NCI-H1417 (cell line): ENCODE measurements at regions not wholly inside any gene's neighbourhood (a gene's known extent, or its start where the extent isn't known, plus 50 kb on each side); places are given as distances from the start of the nearest gene placed in this dataset.

Experiments used
- DNase-seq, 3 experiments: peaks; one replicate each; lab custom pipeline; 2025; lab: John Stamatoyannopoulos, UW

DNA sequence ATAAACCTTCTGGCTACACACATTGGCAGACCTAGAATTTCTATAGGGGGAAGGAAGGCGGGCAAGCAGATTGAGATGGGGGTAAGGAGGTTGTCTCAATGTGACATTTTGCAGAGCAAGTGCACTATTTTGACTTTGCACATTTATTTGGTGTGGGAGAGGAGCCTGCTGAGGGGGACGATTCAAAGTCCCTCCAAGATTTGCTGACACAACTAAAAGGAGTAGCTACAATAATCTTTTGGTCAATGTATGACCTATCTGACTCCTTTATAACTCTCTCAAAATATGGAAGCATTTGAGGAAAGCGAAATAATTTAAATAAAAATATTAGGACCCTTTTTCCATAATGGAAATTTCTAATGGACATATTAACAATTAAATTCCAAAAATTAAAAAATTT is 274.9 kb upstream of the PPARGC1A start:
- DNase-seq: no peak

DNA sequence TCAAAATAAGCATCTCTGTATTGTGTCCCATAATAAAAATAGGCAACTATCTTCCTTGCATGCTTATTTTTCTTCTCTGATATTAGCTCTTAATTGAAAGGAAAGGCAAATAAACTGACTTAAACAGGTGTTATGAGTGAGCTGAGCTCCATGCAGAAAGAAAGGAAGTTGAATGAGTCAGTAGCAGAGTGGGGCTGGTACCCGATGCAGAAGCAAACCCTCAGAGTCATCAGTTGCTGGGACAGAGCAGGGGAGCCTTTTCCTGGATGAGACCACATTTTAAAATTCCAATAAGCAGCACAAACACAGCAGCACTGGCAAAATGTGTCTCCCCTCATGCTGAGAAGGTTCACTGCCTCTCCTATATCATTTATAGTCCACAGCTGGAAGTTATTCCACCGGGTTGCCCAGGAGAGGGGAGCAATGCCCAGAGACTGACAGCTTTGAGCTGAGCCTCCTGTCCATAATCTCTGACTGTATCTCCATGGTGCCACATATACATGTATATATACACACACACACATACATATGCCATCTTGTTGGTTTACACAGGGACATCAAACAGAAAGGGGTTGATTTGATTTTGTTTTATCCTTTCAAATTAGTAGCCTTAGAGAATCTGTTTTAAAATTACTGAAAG is 274.3 kb upstream of the PPARGC1A start:
- no peak for DNase-seq

DNA sequence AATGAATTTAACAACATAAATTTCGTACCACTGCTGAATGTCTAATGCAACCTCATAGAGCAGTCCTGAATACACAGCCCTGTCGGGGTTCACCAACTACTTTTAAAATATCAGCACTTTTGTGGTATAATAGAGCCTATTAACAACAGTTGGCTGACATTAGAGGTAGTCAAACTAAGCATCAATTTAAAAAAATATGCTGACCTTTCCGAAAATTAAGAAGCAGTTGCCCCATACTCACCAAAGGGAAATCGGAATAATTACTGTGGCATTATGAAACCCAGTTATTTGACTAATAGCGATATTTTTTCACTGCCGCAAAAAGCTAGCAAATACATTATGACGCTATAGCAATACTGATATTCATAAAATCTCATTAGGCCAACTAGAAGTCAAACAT is 273.5 kb upstream of the PPARGC1A start:
- DNase-seq: no peak

DNA sequence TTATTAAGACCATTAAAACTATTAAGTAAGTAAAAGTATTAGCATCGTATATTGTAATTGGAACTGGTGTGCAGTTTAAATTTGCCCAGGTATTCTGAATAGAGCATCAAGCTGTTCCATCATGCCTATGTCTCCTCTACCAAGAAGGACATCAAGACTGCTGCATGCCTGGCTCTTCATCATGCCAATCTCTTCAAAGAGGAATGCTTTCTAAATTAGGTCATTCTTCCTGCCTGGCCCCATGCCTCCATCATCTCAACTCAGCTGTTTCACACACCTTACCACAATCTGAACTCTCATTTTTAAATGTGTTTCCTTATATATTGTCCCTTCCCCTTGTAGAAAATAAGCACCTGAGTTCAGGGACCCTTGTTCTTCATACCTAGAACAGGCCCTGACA is 270.5 kb upstream of the PPARGC1A start:
- DNase-seq: no peak

DNA sequence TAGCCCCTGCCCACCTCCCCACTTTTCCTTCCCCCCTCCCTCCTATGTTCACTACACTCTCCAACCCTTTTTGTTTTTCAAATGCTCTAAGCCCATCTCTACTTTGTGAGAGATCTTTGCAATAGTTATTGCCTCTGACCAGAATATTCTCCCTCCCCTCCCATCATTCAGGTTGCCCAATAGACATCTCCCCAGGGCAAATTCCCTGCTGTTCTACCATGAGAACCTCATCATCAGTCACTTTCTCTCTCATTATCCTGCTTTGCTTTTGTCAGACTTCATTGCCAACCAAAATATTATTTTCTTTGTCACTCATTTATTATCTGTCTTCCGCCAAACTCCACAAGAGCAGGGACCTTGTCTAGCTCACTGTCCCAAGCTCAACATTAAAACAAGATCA is 268.2 kb upstream of the PPARGC1A start:
- DNase-seq: no peak

DNA sequence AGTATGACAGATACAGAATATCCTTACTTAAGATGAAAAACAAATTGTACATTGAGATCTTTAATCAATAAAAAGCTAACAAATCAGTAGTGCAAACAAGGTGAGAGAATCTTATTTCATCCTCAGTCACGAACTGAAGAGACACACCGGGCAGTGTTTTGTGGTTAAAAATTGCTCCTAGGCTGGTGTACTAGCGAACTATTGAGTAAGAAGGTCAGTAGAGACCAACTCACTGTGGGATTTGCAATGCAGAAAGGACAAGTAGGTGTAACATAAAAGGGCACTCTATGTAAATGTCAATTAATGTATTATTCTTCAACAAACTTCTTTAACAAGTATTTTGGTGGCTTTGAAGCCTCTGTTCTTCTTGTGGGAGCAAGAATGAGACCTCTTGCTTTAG is 260.2 kb upstream of the PPARGC1A start:
- DNase-seq: no peak

DNA sequence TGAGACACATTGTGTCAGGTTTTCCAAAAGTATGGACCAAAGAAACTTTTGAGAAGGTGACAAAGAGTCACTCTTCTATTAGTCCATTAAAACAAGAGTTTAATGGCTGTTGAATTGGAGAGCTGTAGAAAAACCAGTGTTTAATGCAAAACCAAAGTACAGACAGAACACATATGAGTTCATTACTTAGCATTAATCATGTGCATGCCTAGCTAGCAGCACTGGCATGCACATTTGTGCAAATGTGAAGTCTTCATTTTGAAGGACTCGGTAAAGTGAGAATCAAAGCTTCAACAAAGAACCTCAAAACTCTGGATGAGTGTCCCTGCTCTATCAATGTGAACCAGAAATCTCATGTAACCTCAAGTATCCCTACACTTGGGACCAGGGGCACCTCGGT is 256.3 kb upstream of the PPARGC1A start:
- no peak for DNase-seq

DNA sequence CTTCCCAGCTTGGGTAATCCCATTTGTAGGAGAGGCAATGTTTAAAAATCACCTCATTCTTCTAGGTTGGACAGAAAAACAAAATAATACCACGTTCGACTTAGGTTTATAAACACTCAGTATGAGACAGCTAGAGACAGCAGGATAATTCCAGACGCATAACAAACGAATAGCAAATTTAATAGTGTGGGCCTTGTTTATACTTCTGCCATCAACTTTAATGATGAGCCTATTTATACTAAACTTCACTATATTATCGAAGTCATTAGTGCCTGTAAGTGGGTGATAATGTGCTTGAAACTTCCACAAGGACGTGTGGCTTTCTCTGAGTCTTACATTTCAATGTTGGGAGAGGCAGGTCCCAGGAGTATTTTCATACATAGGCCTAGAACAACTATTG is 255.7 kb upstream of the PPARGC1A start:
- DNase-seq: no peak

DNA sequence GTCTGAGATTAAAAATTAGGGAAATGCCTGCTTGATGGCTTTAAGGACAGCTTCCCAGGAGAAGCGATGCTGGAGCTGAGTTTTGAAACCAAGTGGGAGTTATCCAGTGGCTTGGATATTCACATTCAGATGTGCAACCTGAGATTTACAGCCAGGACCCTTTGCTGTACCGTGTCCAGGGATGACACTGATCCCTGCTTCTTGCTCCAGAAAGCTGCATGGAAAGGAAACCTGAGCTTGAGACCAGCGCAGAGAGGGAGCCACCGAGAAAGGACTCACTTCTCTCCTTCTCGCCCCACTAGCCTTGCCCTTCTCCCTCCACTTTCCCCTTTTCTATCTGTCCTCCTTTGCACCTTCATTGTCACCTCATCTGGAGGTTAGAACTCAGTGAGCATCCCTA is 254.5 kb upstream of the PPARGC1A start:
- no peak for DNase-seq

DNA sequence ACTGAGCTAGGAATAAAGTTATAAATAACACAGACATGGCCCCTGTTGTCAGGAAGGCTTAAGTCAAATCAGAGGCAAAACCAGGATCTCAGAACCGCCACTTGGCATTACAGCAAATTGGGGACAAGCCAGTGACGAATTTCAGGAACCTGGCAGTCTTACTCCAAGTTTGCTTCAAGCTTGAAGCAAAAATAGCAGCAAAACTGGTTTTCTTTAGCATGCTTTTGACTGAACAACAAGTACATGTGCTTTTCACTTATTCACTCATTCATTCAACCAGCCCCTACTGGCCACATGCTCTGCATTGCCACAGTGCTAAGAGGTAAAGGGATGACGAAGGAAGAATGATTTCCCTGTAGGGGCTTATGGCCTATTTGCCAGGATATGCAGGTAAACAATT is 253.9 kb upstream of the PPARGC1A start:
- no peak for DNase-seq

DNA sequence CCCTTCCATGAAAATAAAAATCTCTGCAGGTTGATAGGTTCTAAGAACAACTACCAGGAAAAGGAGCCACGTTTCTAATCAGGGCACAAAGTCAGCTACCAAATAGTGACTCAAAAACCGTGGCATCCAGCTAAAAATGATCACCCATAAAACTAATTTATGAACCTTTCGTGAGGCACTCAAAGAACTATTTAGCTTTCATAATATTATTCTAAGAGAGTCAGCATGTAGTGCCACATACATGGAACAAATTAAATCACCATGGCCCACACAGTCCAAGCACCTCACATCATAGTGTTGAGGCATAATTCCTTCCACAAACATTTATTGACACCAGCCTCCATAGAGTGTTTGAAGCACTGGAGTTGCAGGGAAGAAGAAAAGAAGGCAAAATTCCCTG is 252.0 kb upstream of the PPARGC1A start:
- DNase-seq: no peak

DNA sequence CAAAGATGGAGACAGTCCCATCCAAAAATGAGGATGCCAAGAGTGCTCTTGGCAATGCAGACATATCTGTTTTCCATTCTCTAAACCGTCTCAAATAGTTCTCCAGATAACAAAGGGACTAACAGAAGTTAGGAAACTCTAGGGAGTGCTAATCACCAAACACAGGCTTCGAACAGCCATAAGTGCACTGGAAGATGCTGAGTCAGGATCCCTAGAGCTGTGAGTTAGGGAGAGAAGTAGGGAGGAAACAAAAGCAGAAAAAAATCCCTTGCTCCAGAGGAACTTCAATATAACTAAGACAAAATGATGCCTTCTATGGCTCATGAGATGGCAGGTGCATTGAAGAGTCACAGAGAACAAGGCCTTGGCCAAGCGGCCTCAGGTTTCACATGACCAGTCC is 251.0 kb upstream of the PPARGC1A start:
- no peak for DNase-seq

DNA sequence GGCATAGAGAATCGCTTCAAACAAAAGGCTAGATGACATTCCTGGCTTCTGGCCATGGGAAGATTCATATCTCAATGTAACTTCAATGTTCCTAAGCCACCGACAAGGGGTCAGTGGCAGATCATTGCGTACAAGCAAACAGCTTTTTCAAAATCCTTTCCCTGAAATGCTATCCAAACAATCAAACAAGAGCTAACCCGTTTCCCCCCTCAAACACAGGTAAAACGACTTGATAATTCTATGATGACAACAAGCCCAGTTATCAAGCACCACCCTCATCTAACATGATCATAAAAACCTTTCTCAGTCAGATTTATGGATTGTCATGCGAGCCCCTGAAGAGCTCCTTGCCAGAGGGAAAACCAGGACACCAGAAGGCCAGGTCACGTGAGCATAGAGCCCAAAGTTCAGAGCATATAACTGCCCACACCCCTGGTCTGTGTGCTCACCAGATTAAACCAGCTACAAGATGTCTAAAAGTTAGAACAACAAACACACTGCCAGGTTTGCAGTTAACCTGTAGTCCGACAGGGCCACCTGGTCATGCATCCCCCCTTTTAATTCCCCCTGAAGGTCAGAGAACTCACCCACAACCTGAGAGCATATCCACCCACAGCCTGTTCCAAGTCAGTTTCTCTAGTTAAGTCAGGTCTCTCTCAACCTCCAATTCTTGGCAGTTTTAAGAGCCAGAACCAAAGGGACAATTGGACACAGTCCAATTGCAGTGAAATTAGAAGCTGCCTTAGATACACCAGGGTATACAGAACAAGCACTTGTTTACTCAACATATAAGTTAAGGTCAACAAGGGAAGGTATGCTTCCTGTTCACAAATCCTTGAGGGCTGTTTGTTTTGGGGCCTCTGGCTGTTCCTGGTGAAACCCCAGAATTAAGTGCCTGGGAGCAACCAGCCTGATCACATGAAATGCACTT is 248.1 kb upstream of the PPARGC1A start:
- DNase-seq: peak in 1 of 3 experiments; percentile 40

DNA sequence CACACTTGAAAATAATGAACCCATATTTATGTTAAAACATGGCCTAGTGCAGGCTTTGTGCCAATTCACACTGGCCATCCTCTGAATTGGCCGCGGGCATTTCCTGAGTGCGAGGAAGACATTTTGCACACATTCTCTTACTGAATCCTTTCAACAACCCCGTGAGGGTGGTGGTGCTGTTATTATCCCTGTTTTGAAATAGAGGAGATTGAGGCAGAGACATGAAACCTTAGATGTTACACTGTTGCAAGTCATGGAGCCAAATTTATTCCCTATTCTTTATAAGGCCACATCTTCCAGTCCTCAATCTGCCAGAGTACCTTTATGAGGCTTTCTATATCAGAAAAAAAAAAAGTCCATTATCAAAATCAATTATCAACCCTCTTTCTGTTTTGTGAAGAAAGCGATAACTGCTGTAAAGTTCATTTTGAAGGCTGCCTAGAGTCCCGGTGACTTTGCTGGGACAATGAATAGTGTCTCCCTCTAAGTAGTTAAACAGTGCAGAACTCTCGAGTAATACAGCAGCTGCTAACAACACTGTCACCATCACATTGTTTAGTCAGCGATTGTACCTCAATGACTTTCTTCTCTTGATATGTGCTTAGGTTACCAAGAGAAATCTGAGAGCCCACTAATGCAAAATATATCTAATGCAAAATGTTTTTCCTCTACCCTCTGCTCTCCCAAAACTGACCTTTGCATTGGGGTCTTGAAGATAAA is 242.3 kb upstream of the PPARGC1A start:
- DNase-seq: no peak

DNA sequence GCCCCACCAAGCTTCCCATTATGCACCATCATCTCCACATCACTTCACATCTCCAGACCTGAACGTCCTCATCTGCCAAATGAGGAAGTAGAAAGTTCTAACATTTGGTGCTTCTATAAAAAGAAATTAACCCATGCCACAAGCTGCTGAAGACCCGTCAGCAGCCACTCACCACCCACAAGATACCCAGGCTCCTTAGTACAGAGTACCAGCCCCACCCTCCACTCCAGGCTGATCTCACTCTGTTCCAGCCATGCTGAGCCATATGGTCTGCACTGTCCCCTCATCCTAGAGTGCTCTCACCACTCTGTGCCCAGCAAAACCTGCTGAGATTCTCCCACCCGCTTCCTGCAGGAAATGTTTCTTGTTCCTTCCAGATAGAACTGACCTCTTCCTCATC is 240.8 kb upstream of the PPARGC1A start:
- no peak for DNase-seq

DNA sequence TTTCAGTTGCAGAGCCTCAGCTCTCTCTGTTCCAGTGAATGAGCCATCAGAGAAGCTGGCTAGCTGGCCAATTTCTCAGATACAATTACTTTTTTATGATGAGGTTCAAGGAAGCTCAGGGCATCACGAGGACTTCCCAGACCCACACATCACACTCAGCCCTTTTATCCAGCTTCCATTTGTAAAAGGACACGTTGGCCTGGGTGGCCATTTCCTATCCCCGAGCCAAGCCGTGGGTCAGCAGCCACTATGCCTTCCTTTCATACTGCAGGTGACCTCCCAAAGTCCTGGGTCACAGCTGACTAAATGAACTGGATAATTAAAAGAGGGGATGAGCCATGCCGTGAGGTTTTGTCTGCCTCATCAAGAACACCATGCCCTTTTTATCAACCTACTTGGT is 236.9 kb upstream of the PPARGC1A start:
- no peak for DNase-seq

DNA sequence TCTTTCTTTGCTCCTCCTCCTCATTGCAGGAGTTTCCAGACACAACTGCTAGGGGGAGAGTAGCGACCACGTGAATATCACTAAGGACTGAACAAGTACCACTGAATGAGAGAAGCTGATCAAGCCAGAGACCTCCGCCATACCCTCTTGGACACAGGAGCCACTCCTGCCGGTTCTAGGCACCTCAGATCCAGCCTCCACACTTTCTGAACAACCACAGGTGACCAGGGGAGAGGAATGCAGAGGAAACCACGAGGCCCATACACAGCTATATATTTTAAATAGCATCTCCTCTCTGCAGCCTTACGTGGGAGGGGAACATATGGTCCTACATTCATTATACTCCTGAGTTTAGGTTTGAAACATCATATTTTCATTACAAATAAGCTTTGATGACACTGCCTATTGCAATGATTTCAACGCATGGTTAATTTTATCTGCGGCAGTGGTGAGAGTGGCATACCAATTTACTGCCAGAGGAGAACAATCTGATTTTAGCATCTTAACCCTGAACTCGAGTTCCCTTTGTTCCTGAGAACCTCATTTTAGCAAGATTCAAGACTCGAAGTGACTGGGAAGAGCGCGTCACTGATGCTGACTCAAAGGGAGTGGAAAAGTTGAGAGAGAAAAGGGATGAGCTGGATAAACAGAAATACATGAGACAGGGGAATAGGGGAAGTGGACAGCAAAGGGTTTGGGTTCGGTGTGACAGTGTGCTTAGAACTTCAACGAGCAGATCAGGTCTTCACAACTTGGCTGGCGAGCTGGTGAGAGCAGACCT is 231.7 kb upstream of the PPARGC1A start:
- no peak for DNase-seq

DNA sequence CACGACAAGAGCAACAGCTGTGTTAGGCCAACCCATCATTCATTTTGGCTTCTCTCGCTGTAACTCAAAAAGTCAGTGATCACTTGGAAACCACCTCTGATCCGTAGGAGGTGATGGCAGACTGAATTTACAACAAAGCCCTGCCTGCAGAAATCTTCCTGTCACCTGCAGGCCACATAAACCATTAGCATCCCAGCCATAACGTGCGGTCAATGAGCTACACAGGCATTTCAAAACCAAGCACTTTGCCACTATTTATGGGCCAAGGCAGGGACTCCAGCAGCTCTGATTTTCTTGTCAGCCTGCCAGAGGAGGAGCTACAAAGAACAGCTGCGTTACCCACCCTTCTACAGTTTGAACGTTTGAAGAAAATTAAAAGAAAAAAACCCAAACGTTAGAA is 228.1 kb upstream of the PPARGC1A start:
- DNase-seq: no peak

DNA sequence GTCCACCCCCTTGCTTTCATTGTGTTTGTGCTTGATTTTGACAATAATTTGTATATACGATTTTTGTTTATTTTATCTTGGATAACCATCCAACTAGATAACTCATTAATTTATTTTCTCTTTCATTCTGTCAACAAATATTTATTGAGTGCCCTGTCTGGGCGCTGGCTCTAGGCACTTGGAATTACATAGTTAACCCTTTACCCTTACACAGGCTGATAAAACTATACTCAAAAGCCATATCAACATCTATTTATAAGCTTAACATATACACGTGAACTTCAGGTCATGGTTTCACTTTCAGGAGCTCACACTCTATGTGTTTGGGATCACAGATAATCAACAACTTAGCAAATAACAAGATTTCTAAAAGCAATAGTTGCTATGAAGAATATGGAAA is 226.3 kb upstream of the PPARGC1A start:
- DNase-seq: no peak

DNA sequence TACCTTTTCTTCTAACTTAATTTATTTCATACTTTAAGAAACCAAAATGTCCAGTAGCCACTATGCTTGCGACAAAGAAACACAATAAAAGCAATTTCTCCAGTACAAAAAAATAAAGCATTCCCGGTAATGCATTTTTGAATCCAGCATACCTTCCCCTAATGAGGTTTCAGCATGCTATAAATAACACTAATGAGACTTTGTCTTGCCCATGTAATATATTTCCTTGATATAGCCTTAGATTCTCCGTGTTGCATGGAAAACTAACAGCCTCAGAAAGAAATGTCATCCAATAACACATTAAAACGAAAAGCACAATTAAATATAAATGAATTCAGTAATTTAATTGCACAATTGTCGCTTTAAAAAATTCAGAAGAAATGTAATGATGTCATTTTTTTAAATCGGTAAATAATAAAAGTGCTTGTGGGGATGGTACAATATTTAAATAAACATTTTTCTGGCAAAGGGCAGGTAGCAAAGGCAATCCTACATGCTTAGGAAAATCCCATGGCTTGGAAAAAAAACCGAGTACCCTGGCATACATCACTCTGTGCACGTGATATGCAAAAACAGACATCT is 225.2 kb upstream of the PPARGC1A start:
- DNase-seq: no peak

DNA sequence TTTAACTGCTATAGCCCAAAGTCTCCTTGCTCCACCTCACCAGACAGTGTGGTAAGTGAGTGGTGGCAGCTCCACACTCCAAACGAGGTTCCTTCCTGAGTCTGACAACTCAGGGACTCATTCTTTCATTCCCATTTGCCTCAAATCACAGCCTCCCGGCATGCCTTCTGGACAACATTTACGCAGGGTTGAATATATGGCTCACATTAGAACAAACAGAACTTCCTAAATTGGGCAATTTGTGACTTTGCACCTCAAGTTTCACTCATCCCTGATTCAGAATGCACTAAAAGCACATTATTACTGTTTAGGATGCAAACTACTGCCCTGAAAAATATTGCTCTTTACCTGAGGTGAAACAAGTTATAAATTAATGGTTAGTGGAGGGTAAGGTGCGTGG is 224.6 kb upstream of the PPARGC1A start:
- no peak for DNase-seq

DNA sequence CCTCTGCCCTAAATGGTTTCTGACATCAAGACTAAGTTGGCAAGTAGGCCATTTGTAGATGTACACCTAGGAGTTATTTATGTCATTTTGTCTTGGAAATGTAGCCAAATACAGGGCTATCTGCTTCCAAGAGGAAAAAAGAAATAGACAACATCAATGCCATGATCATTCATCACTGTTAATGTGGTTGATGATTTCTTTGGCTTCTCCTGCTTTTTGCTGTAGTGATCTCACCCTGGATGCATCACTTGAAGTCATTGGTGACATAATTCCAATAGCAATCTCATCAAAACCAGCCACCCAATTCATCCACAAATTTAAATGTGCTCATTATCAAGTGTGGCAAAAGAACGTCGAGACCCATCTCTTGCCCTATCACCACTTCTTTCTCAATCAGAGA is 222.6 kb upstream of the PPARGC1A start:
- DNase-seq: no peak
